H1 (cell line): ENCODE measurements at regions not wholly inside any gene's neighbourhood (a gene's known extent, or its start where the extent isn't known, plus 50 kb on each side); places are given as distances from the start of the nearest gene placed in this dataset.

Experiments
- CTCF ChIA-PET: fragments of 300-600 bp; sonication (Branson Sonifier 250); formaldehyde crosslinking; loops from one replicate; lab custom pipeline; 2021; ENCODE audit not compliant: partially characterized antibody; lab: Charles Lee
- POLR2A ChIA-PET: fragments of 300-600 bp; sonication (Branson Sonifier 250); formaldehyde crosslinking; loops from one replicate; lab custom pipeline; 2021; ENCODE audit warnings: inconsistent platforms; ENCODE audit not compliant: partially characterized antibody; lab: Charles Lee
- DNase-seq, 2 experiments: peaks; one replicate each; pipeline versions ENCODE4 v3.0.0 to v3.0.0-alpha.2; 2010 to 2022; ENCODE audit warnings: low spot score in 2 of 2, low read depth in 1 of 2, mixed read lengths in 1 of 2
- FAIRE-seq: peaks from 2 replicates; lab custom pipeline; 2011; peaks lifted over from hg19 to GRCh38; lab: Jason Lieb, UNC
- H2AFZ ChIP-seq: 2 replicates; pipeline ENCODE4 v1.8.1; 2012; ENCODE audit warnings: low read length, inconsistent platforms
- H2AK5ac ChIP-seq: 2 replicates; pipeline ENCODE4 v1.6.1; 2013; ENCODE audit warnings: low read depth, low read length
- H2BK120ac ChIP-seq: replicated peaks from 2 replicates; pipeline ENCODE3; 2013; ENCODE audit warnings: low read depth, low read length, inconsistent platforms
- H2BK12ac ChIP-seq: 2 replicates; pipeline ENCODE4 v1.6.1; 2013; ENCODE audit warnings: low read depth, low read length
- H2BK15ac ChIP-seq: 2 replicates; pipeline ENCODE4 v1.6.1; 2013; ENCODE audit warnings: low read length
- H2BK20ac ChIP-seq: 2 replicates; pipeline ENCODE4 v1.6.1; 2013; ENCODE audit warnings: low read length
- H2BK5ac ChIP-seq: 2 replicates; pipeline ENCODE4 v1.6.1; 2013; ENCODE audit warnings: low read depth, low read length
- H3K14ac ChIP-seq: 2 replicates; pipeline ENCODE4 v1.6.1; 2013; ENCODE audit warnings: inconsistent platforms; ENCODE audit not compliant: insufficient read length
- H3K18ac ChIP-seq: 2 replicates; pipeline ENCODE4 v1.6.1; 2013; ENCODE audit warnings: low read length; ENCODE audit errors: extremely low read depth
- H3K23ac ChIP-seq: 2 replicates; pipeline ENCODE4 v1.6.1; 2013; ENCODE audit warnings: inconsistent platforms; ENCODE audit not compliant: insufficient read length
- H3K23me2 ChIP-seq: 2 replicates; pipeline ENCODE4 v1.6.1; 2013; ENCODE audit warnings: low read depth, low read length
- H3K27ac ChIP-seq: 2 replicates; pipeline ENCODE4 v1.6.1; 2011; ENCODE audit warnings: low read depth, low read length, inconsistent platforms
- H3K27me3 ChIP-seq, 4 experiments: replicated peaks in 1 of 4; 1 replicate in 1 of 4; 2 replicates in 3 of 4; pipeline versions ENCODE4 v1.6.1 to v1.8.1; 2011 to 2013; ENCODE audit warnings: low read length in 3 of 4, mild to moderate bottlenecking in 3 of 4, inconsistent platforms in 2 of 4, mixed read lengths in 2 of 4, moderate library complexity in 1 of 4; ENCODE audit not compliant: control insufficient read depth in 3 of 4, insufficient read depth in 3 of 4; ENCODE audit errors: extremely low read depth in 1 of 4
- H3K36me3 ChIP-seq, 4 experiments: 2 replicates each; pipeline versions ENCODE4 v1.6.1 to v1.8.1; 2011 to 2013; ENCODE audit warnings: mild to moderate bottlenecking in 4 of 4, low read length in 3 of 4, moderate library complexity in 2 of 4, control low read depth in 1 of 4, inconsistent platforms in 1 of 4; ENCODE audit not compliant: insufficient read depth in 4 of 4, control insufficient read depth in 2 of 4
- H3K4ac ChIP-seq: replicated peaks from 2 replicates; pipeline ENCODE3; 2013; ENCODE audit warnings: low read length, low read depth, mixed read lengths, inconsistent platforms; ENCODE audit not compliant: insufficient read length
- H3K4me1 ChIP-seq, 4 experiments: replicated peaks in 1 of 4; 1 replicate in 1 of 4; 2 replicates in 3 of 4; pipeline versions ENCODE4 v1.6.1 to v1.8.1; 2011 to 2013; ENCODE audit warnings: low read length in 3 of 4, inconsistent platforms in 2 of 4, mixed read lengths in 1 of 4; ENCODE audit not compliant: insufficient read depth in 4 of 4, control insufficient read depth in 3 of 4
- H3K4me2 ChIP-seq, 2 experiments: 2 replicates each; pipeline versions ENCODE4 v1.6.1 to v1.8.1; 2011 to 2013; ENCODE audit warnings: low read depth in 2 of 2, low read length in 2 of 2, control low read depth in 1 of 2, inconsistent platforms in 1 of 2, mild to moderate bottlenecking in 1 of 2; ENCODE audit not compliant: insufficient read depth in 1 of 2
- H3K4me3 ChIP-seq, 4 experiments: fragments of 200-600, 300-600 bp in 1 of 4; sonication (generic), shearing (Covaris generic), sonication (Bioruptor Twin) in 1 of 4; 2 replicates each; pipeline versions ENCODE4 v1.5.1 to v1.8.1; 2011 to 2016; ENCODE audit warnings: low read length in 4 of 4, low read depth in 3 of 4, control low read depth in 2 of 4, inconsistent platforms in 2 of 4, mild to moderate bottlenecking in 2 of 4, mixed read lengths in 1 of 4, moderate library complexity in 1 of 4; ENCODE audit not compliant: insufficient read depth in 2 of 4; ENCODE audit errors: extremely low read depth in 1 of 4
- H3K56ac ChIP-seq: replicated peaks from 2 replicates; pipeline ENCODE3; 2013; ENCODE audit warnings: low read depth, mild to moderate bottlenecking, mixed read lengths, low read length, inconsistent platforms; ENCODE audit not compliant: insufficient read length
- H3K79me1 ChIP-seq: 2 replicates; pipeline ENCODE4 v1.6.1; 2013; ENCODE audit warnings: low read depth, low read length, control low read depth
- H3K79me2 ChIP-seq, 2 experiments: 2 replicates each; pipeline versions ENCODE4 v1.6.1 to v1.8.1; 2012 to 2013; ENCODE audit warnings: low read length in 2 of 2, mild to moderate bottlenecking in 2 of 2, inconsistent platforms in 1 of 2; ENCODE audit not compliant: insufficient read depth in 2 of 2, control insufficient read depth in 1 of 2
- H3K9ac ChIP-seq, 4 experiments: replicated peaks in 1 of 4; 1 replicate in 1 of 4; 2 replicates in 3 of 4; pipeline versions ENCODE4 v1.6.1 to v1.8.1; 2011 to 2013; ENCODE audit warnings: low read depth in 3 of 4, low read length in 3 of 4, control low read depth in 2 of 4, mild to moderate bottlenecking in 2 of 4, moderate library complexity in 2 of 4, inconsistent platforms in 1 of 4; ENCODE audit errors: extremely low read depth in 1 of 4
- H3K9me3 ChIP-seq, 2 experiments: 2 replicates each; pipeline versions ENCODE4 v1.6.1 to v1.8.1; 2012 to 2013; ENCODE audit warnings: mild to moderate bottlenecking in 2 of 2, moderate library complexity in 2 of 2, control low read depth in 1 of 2, inconsistent platforms in 1 of 2, low read depth in 1 of 2, low read length in 1 of 2, mixed read lengths in 1 of 2; ENCODE audit not compliant: insufficient read depth in 2 of 2
- H4K20me1 ChIP-seq, 2 experiments: replicated peaks in 1 of 2; 2 replicates each; pipeline versions ENCODE3 to v1.8.1; 2011 to 2013; ENCODE audit warnings: inconsistent platforms in 2 of 2, low read length in 2 of 2, mild to moderate bottlenecking in 1 of 2; ENCODE audit not compliant: insufficient read depth in 2 of 2, control insufficient read depth in 1 of 2
- H4K5ac ChIP-seq: 2 replicates; pipeline ENCODE4 v1.6.1; 2013; ENCODE audit warnings: low read length, low read depth, mixed read lengths, inconsistent platforms; ENCODE audit not compliant: insufficient read length
- H4K8ac ChIP-seq: 2 replicates; pipeline ENCODE4 v1.8.0; 2013; ENCODE audit warnings: mild to moderate bottlenecking, moderate library complexity, low read length, inconsistent platforms; ENCODE audit not compliant: insufficient read depth; ENCODE audit errors: extremely low read depth
- H4K91ac ChIP-seq: replicated peaks from 2 replicates; pipeline ENCODE3; 2013; ENCODE audit warnings: low read length, mixed read lengths, inconsistent platforms; ENCODE audit not compliant: insufficient read length
- ASH2L ChIP-seq: fragments of 200-600, 300-600 bp; sonication (generic); IDR thresholded peaks from one replicate; pipeline ENCODE4 v1.7.1; 2017; ENCODE audit warnings: low read length
- CBX5 ChIP-seq: fragments of 300-800, 300-1000 bp; sonication (generic); IDR thresholded peaks from 2 replicates; pipeline ENCODE4 v1.7.1; 2016; ENCODE audit warnings: antibody characterized with exemption, low read length, low read depth
- CEBPB ChIP-seq: IDR thresholded peaks from 2 replicates; pipeline ENCODE4 v1.6.1; 2012; ENCODE audit warnings: low read depth, low read length
- EZH2 ChIP-seq: fragments of 200-600 bp; sonication (generic); IDR thresholded peaks from 2 replicates; pipeline ENCODE4 v1.7.1; 2012; ENCODE audit warnings: low read depth, mild to moderate bottlenecking, moderate library complexity, low read length, inconsistent platforms; ENCODE audit not compliant: severe bottlenecking
- POU5F1 ChIP-seq: IDR thresholded peaks from 2 replicates; pipeline ENCODE4 v1.6.1; 2011; ENCODE audit warnings: low read depth, mild to moderate bottlenecking, low read length, moderate library complexity
- RAD21 ChIP-seq, 2 experiments: IDR thresholded peaks in 1 of 2; conservative IDR thresholded peaks in 1 of 2; 2 replicates each; pipeline ENCODE4 v1.6.1; 2011; ENCODE audit warnings: low read depth in 2 of 2, low read length in 2 of 2, improper control_type of control experiment in 1 of 2, inconsistent platforms in 1 of 2, mild to moderate bottlenecking in 1 of 2, moderate library complexity in 1 of 2
- SP2 ChIP-seq: IDR thresholded peaks from 2 replicates; pipeline ENCODE4 v1.6.1; 2012; ENCODE audit warnings: mild to moderate bottlenecking, low read length, inconsistent platforms
- WGBS, 2 experiments: shearing (Covaris generic) in 1 of 2; methylation state at CpG; one replicate each; pipeline versions ENCODE4 v1.1.6 to v1.1.7; 2013 to 2015; ENCODE audit warnings: low lambda C conversion rate in 2 of 2, mixed read lengths in 2 of 2, inconsistent platforms in 1 of 2, low coverage in 1 of 2, missing lambda C conversion rate in 1 of 2; ENCODE audit not compliant: insufficient replicate concordance in 2 of 2, insufficient coverage in 1 of 2, insufficient read length in 1 of 2; ENCODE audit errors: extremely low coverage in 1 of 2, missing lambda C conversion rate in 1 of 2; 5-methylcytosine and 5-hydroxymethylcytosine counted together
- TF ChIP-seq, protein P1 (sequence below): IDR thresholded peaks from 2 replicates; pipeline ENCODE4 v1.6.1; 2012; ENCODE audit warnings: inconsistent platforms

DNA sequence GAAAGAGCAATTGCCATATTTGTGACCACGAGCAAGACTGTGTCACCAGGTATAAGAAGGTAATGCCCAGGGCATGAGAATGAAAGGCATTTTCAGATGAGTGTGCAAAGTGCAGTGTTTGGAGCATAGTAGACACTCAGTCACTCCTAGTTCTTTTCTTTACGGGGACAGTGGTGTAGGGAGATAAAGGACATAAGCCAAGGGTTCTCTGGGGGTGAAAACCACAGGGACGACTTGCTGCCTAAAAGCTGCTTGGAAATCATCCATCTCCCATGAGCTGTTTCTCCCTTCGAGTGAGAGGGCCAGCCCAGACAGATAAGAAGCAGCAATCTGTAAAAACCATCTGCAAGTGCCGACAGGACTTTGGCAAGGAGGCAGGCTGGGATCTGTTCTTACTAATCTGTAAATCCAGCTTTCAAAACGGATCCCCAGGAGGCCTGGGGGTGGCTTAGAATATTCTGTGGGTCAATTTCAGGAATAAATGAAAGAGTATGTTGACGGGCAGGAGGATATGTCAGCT is 221.6 kb downstream of the LPIN1 start:
- no peak for FAIRE-seq
- Histone ChIP-seq H2BK20ac (no peak overlapping the region), H3K56ac (no peak overlapping the region), H2BK120ac (no peak overlapping the region), H3K9me3 (no peaks in the 10 kb centered on the region)
- TF ChIP-seq EZH2 (no peak), CEBPB (no peak), CBX5 (no peak), SP2 (no peak), RAD21 (IDR thresholded peaks at IDR 0.05 in 1 of 2, conservative IDR thresholded peaks at IDR 0.05 in 1 of 2; ENCODE audit: low read depth in 2 of 2, low read length in 2 of 2) (no peak), ASH2L (no peak), POU5F1 (no peak)
- TF ChIP-seq, protein P1, sequence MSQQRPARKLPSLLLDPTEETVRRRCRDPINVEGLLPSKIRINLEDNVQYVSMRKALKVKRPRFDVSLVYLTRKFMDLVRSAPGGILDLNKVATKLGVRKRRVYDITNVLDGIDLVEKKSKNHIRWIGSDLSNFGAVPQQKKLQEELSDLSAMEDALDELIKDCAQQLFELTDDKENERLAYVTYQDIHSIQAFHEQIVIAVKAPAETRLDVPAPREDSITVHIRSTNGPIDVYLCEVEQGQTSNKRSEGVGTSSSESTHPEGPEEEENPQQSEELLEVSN = no peak
- TF ChIP-seq, all 59 proteins: peak for 0
- Histone ChIP-seq H3K23ac (no peak overlapping the region), H2BK12ac (no peak overlapping the region), H4K8ac (no peak overlapping the region), H3K4me3 (no peak overlapping the region), H3K27me3 (no peaks in the 10 kb centered on the region), H3K4me1 (no peaks in the 10 kb centered on the region), H2AFZ (peak overlapping the region; percentile 49; the same call in 1 of the 2 replicates), H3K27ac (no peak overlapping the region), H2BK15ac (no peak overlapping the region), H4K5ac (no peak overlapping the region), H3K4me2 (no peak overlapping the region), H3K36me3 (no peaks in the 10 kb centered on the region; a peak in 1 of 8 replicates), H4K91ac (no peak overlapping the region), H4K20me1 (no peaks in the 10 kb centered on the region), H3K14ac (no peak overlapping the region), H3K4ac (no peak overlapping the region), H3K18ac (no peak overlapping the region), H3K23me2 (no peaks in the 10 kb centered on the region), H2AK5ac (no peak overlapping the region), H2BK5ac (no peak overlapping the region), H3K79me1 (no peaks in the 10 kb centered on the region), H3K9ac (no peak overlapping the region), H3K79me2 (no peaks in the 10 kb centered on the region)
- ChIA-PET POLR2A (no interaction called here), CTCF (interaction anchor here (1.3 kb wide), 1 partner anchor 14 kb away, joined by 3 read pairs; no protein-coding TSS in a partner anchor)
- WGBS, 2 experiments = 81% methylated on average over 7 of the region's 7 CpGs; no CpG with 5 or more reads in 1 of the 2 experiments
- DNase-seq = no peak
